Stomach (tissue), 4 donors: ENCODE measurements at regions not wholly inside any gene's neighbourhood (a gene's known extent, or its start where the extent isn't known, plus 50 kb on each side); places are given as distances from the start of the nearest gene placed in this dataset.

ENCODE experiments used
- CTCF ChIP-seq, 7 experiments: fragments of 450-650 bp in 4 of 7; fragments of 200-600 bp in 3 of 7; sonication (generic) in 3 of 7; IDR thresholded peaks; one replicate each; pipeline ENCODE4 v1.5.1; 2016 to 2019; ENCODE audit warnings: antibody characterized with exemption in 7 of 7, control low read depth in 2 of 7, mild to moderate bottlenecking in 1 of 7
- POLR2A ChIP-seq, 4 donors: fragments of 450-650 bp; IDR thresholded peaks; one replicate each; pipeline ENCODE4 v1.6.1; 2016; ENCODE audit warnings: antibody characterized with exemption in 4 of 4, control low read depth in 2 of 4, mild to moderate bottlenecking in 1 of 4, moderate library complexity in 1 of 4

- TF ChIP-seq CTCF (IDR thresholded peaks at IDR 0.05), result no peak
- TF ChIP-seq POLR2A (IDR thresholded peaks at IDR 0.05), result no peak
These were observed 90.2 kb upstream of the PRR20G start for GRCh38 chr3:127377801-127378655.
